OCI-LY3 (cell line): ENCODE measurements at regions not wholly inside any gene's neighbourhood (a gene's known extent, or its start where the extent isn't known, plus 50 kb on each side); places are given as distances from the start of the nearest gene placed in this dataset.

ENCODE experiments used
- CTCF ChIP-seq: fragments of 200-600, 300-600 bp; sonication (generic); IDR thresholded peaks from 2 replicates; pipeline ENCODE4 v1.5.1; 2014; ENCODE audit warnings: antibody characterized with exemption, low read length, low read depth
- EZH2phosphoT487 ChIP-seq: fragments of 200-600 bp; shearing (Covaris generic); IDR thresholded peaks from 2 replicates; pipeline ENCODE4 v1.6.1; 2018; ENCODE audit warnings: antibody characterized with exemption, mixed run types, low read depth

GRCh38 chr14:83006121-83006670, 1472.5 kb upstream of the SEL1L start:
- TF ChIP-seq CTCF: no peak
- TF ChIP-seq EZH2phosphoT487: no peak
